ENCODE measurements at regions not wholly inside any gene's neighbourhood (a gene's known extent, or its start where the extent isn't known, plus 50 kb on each side); places are given as distances from the start of the nearest gene placed in this dataset.

DNA sequence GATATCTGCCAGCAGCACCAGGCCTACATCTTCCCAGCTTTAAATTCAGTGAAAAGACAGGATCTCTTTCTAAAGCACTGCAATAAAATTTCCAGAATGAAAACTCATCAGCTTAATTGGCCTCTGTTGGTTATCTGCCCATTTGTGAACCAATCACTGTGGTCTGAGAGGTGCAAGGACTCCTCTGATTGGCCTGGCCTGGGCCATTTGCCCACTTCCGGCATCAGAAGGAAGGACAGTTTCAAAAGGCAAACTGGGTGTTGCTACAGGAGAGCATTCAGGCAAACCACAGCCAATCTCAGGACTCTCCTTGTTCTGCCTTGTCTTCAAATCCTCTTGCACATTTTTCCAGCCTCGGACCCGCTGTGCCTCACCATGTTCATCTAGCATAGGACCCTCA, 163.9 kb upstream of the CCDC150 start:
- TF ChIP-seq, protein P1, sequence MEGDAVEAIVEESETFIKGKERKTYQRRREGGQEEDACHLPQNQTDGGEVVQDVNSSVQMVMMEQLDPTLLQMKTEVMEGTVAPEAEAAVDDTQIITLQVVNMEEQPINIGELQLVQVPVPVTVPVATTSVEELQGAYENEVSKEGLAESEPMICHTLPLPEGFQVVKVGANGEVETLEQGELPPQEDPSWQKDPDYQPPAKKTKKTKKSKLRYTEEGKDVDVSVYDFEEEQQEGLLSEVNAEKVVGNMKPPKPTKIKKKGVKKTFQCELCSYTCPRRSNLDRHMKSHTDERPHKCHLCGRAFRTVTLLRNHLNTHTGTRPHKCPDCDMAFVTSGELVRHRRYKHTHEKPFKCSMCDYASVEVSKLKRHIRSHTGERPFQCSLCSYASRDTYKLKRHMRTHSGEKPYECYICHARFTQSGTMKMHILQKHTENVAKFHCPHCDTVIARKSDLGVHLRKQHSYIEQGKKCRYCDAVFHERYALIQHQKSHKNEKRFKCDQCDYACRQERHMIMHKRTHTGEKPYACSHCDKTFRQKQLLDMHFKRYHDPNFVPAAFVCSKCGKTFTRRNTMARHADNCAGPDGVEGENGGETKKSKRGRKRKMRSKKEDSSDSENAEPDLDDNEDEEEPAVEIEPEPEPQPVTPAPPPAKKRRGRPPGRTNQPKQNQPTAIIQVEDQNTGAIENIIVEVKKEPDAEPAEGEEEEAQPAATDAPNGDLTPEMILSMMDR (IDR thresholded peaks at IDR 0.05) = no peak
- TF ChIP-seq POLR2A (IDR thresholded peaks at IDR 0.05) = no peak
